Activated gamma-delta T cell treated with anti-CD3 and anti-CD28 coated beads, Interleukin-2, amount 50 U/mL, for 16 hours (primary cell): ENCODE measurements at regions not wholly inside any gene's neighbourhood (a gene's known extent, or its start where the extent isn't known, plus 50 kb on each side); places are given as distances from the start of the nearest gene placed in this dataset.

Experiments
- DNase-seq: peaks from one replicate; pipeline ENCODE4 v3.0.0-alpha.2; 2020; ENCODE audit warnings: low read depth

GRCh38 chr22:49623176-49623575, 204.5 kb downstream of the BRD1 start:
- DNase-seq: no peak

GRCh38 chr22:49622241-49623105, 205.2 kb downstream of the BRD1 start:
- no peak for DNase-seq

- DNase-seq: no peak
Measured at GRCh38 chr22:49621601-49622210, 206.0 kb downstream of the BRD1 start.

- DNase-seq: no peak
Measured at GRCh38 chr22:49620666-49621065, 207.0 kb downstream of the BRD1 start.

- no peak for DNase-seq
Measured at GRCh38 chr22:49620003-49620556, 207.6 kb downstream of the BRD1 start.

GRCh38 chr22:49619301-49619700, 208.4 kb downstream of the BRD1 start:
- DNase-seq: no peak

GRCh38 chr22:49618677-49618953, 209.1 kb downstream of the BRD1 start:
- DNase-seq: no peak

GRCh38 chr22:49617866-49618676, 209.6 kb downstream of the BRD1 start:
- no peak for DNase-seq

GRCh38 chr22:49617264-49617663, 210.4 kb downstream of the BRD1 start:
- DNase-seq: no peak

- DNase-seq: no peak
Measured at GRCh38 chr22:49616356-49617231, 211.1 kb downstream of the BRD1 start.

GRCh38 chr22:49614966-49615965, 212.4 kb downstream of the BRD1 start:
- DNase-seq: no peak

- DNase-seq: no peak
Measured at GRCh38 chr22:49613511-49614270, 214.0 kb downstream of the BRD1 start.

GRCh38 chr22:49613108-49613507, 214.6 kb downstream of the BRD1 start:
- no peak for DNase-seq

- no peak for DNase-seq
Measured at GRCh38 chr22:49609207-49609876, 218.3 kb downstream of the BRD1 start.

- DNase-seq: no peak
Measured at GRCh38 chr22:49608660-49609059, 219.0 kb downstream of the BRD1 start.

GRCh38 chr22:49608228-49608627, 219.4 kb downstream of the BRD1 start:
- no peak for DNase-seq

GRCh38 chr22:49607821-49608220, 219.9 kb downstream of the BRD1 start:
- DNase-seq: no peak

GRCh38 chr22:49606562-49607290, 220.9 kb downstream of the BRD1 start:
- no peak for DNase-seq
